HCEC 1CT (cell line): ENCODE measurements at regions not wholly inside any gene's neighbourhood (a gene's known extent, or its start where the extent isn't known, plus 50 kb on each side); places are given as distances from the start of the nearest gene placed in this dataset.

Source experiments
- DNase-seq: peaks from one replicate; pipeline ENCODE4 v3.0.0-alpha.2; 2017

GRCh38 chr2:204050681-204051080 lies 114.1 kb downstream of the ICOS start:
- no peak for DNase-seq

GRCh38 chr2:204051476-204051875 lies 114.9 kb downstream of the ICOS start:
- no peak for DNase-seq

- DNase-seq: no peak
These were observed 115.5 kb downstream of the ICOS start for GRCh38 chr2:204051984-204052556.

- no peak for DNase-seq
These were observed 122.5 kb downstream of the ICOS start for GRCh38 chr2:204059016-204059415.

GRCh38 chr2:204060841-204061240 lies 124.3 kb downstream of the ICOS start:
- DNase-seq: no peak

GRCh38 chr2:204061241-204061640 lies 124.7 kb downstream of the ICOS start:
- DNase-seq: no peak

- no peak for DNase-seq
These were observed 127.6 kb downstream of the ICOS start for GRCh38 chr2:204064119-204064518.

- no peak for DNase-seq
These were observed 129.0 kb downstream of the ICOS start for GRCh38 chr2:204065566-204065965.

GRCh38 chr2:204066051-204066450 lies 129.5 kb downstream of the ICOS start:
- DNase-seq: no peak

GRCh38 chr2:204069804-204070203 lies 133.2 kb downstream of the ICOS start:
- DNase-seq: no peak

- no peak for DNase-seq
These were observed 136.1 kb downstream of the ICOS start for GRCh38 chr2:204072443-204073324.

- DNase-seq: no peak
These were observed 137.9 kb downstream of the ICOS start for GRCh38 chr2:204074456-204074855.

GRCh38 chr2:204078003-204078698 lies 141.6 kb downstream of the ICOS start:
- no peak for DNase-seq

GRCh38 chr2:204081487-204082425 lies 145.2 kb downstream of the ICOS start:
- DNase-seq: no peak

- DNase-seq: no peak
These were observed 149.6 kb downstream of the ICOS start for GRCh38 chr2:204086167-204086566.

GRCh38 chr2:204089105-204089504 lies 152.5 kb downstream of the ICOS start:
- DNase-seq: no peak

- no peak for DNase-seq
These were observed 153.0 kb downstream of the ICOS start for GRCh38 chr2:204089574-204089973.

GRCh38 chr2:204090021-204090420 lies 153.5 kb downstream of the ICOS start:
- DNase-seq: no peak

GRCh38 chr2:204104811-204105210 lies 168.2 kb downstream of the ICOS start:
- DNase-seq: no peak

GRCh38 chr2:204108330-204108751 lies 171.8 kb downstream of the ICOS start:
- DNase-seq: no peak

- no peak for DNase-seq
These were observed 172.3 kb downstream of the ICOS start for GRCh38 chr2:204108781-204109295.

GRCh38 chr2:204109681-204110080 lies 173.1 kb downstream of the ICOS start:
- DNase-seq: no peak
